Non-pigmented ciliary epithelial cell (primary cell): ENCODE measurements at regions not wholly inside any gene's neighbourhood (a gene's known extent, or its start where the extent isn't known, plus 50 kb on each side); places are given as distances from the start of the nearest gene placed in this dataset.
"Not testable (repeated sequence)": the region's sequence is repeated elsewhere in the genome, so short reads cannot be mapped to it uniquely, and the experiment has no call there.

ENCODE experiments used
- DNase-seq: peaks from one replicate; pipeline ENCODE4 v3.0.0-alpha.2; 2010; ENCODE audit warnings: low read depth

- DNase-seq: no peak
Observed at GRCh38 chr18:34480162-34480700, 229.9 kb upstream of the DTNA start.

GRCh38 chr18:34482204-34482603 is 227.9 kb upstream of the DTNA start:
- DNase-seq: no peak

GRCh38 chr18:34483198-34483597 is 226.9 kb upstream of the DTNA start:
- no peak for DNase-seq

- DNase-seq: no peak
Observed at GRCh38 chr18:34491719-34492118, 218.4 kb upstream of the DTNA start.

- peak; percentile 10 for DNase-seq
Observed at GRCh38 chr18:34492652-34493051, 217.4 kb upstream of the DTNA start.

- DNase-seq: peak; percentile 44
Observed at GRCh38 chr18:34493099-34493544, 217.0 kb upstream of the DTNA start.

- no peak for DNase-seq
Observed at GRCh38 chr18:34493566-34494358, 216.3 kb upstream of the DTNA start.

GRCh38 chr18:34494359-34494696 is 215.8 kb upstream of the DTNA start:
- DNase-seq: no peak

- no peak for DNase-seq
Observed at GRCh38 chr18:34495506-34495905, 214.6 kb upstream of the DTNA start.

GRCh38 chr18:34501553-34501952 is 208.5 kb upstream of the DTNA start:
- DNase-seq: no peak

- no peak for DNase-seq
Observed at GRCh38 chr18:34506198-34506597, 203.9 kb upstream of the DTNA start.

GRCh38 chr18:34509163-34509562 is 200.9 kb upstream of the DTNA start:
- DNase-seq: no peak

- no peak for DNase-seq
Observed at GRCh38 chr18:34509879-34510586, 200.1 kb upstream of the DTNA start.

GRCh38 chr18:34510926-34511325 is 199.2 kb upstream of the DTNA start:
- no peak for DNase-seq

GRCh38 chr18:34511435-34511834 is 198.7 kb upstream of the DTNA start:
- DNase-seq: no peak

- no peak for DNase-seq
Observed at GRCh38 chr18:34511879-34512278, 198.2 kb upstream of the DTNA start.

- no peak for DNase-seq
Observed at GRCh38 chr18:34514238-34514637, 195.9 kb upstream of the DTNA start.

GRCh38 chr18:34514957-34515356 is 195.1 kb upstream of the DTNA start:
- DNase-seq: no peak

GRCh38 chr18:34516355-34516754 is 193.7 kb upstream of the DTNA start:
- DNase-seq: not testable (repeated sequence)

GRCh38 chr18:34516996-34517395 is 193.1 kb upstream of the DTNA start:
- DNase-seq: not testable (repeated sequence)

- no peak for DNase-seq
Observed at GRCh38 chr18:34521040-34521439, 189.1 kb upstream of the DTNA start.

- no peak for DNase-seq
Observed at GRCh38 chr18:34522603-34523002, 187.5 kb upstream of the DTNA start.

- no peak for DNase-seq
Observed at GRCh38 chr18:34525244-34525643, 184.9 kb upstream of the DTNA start.
